Liver (tissue), 8 donors: ENCODE measurements at regions not wholly inside any gene's neighbourhood (a gene's known extent, or its start where the extent isn't known, plus 50 kb on each side); places are given as distances from the start of the nearest gene placed in this dataset.

Experiments used
- DNase-seq: peaks from one replicate; pipeline ENCODE4 v3.0.0-alpha.2; 2017; ENCODE audit warnings: low spot score
- H3K27ac ChIP-seq, 2 donors: one replicate each; pipeline ENCODE4 v1.7.0; 2013; ENCODE audit warnings: inconsistent platforms in 2 of 2, low read length in 2 of 2, control low read depth in 1 of 2, low read depth in 1 of 2, mild to moderate bottlenecking in 1 of 2
- H3K27me3 ChIP-seq, 4 donors: one replicate each; pipeline versions ENCODE4 v1.6.1 to v1.7.0; 2013; ENCODE audit warnings: low read length in 3 of 4, inconsistent platforms in 1 of 4, mild to moderate bottlenecking in 1 of 4, moderate library complexity in 1 of 4; ENCODE audit not compliant: control insufficient read depth in 4 of 4, insufficient read depth in 4 of 4
- H3K36me3 ChIP-seq, 4 donors: one replicate each; pipeline versions ENCODE4 v1.6.1 to v1.7.0; 2013; ENCODE audit warnings: low read length in 3 of 4, mild to moderate bottlenecking in 3 of 4, low read depth in 1 of 4, moderate library complexity in 1 of 4; ENCODE audit not compliant: control insufficient read depth in 4 of 4, insufficient read depth in 3 of 4
- H3K4me1 ChIP-seq, 4 donors: one replicate each; pipeline versions ENCODE4 v1.6.1 to v1.7.0; 2013; ENCODE audit warnings: low read length in 3 of 4, mild to moderate bottlenecking in 3 of 4, moderate library complexity in 1 of 4; ENCODE audit not compliant: control insufficient read depth in 4 of 4, insufficient read depth in 4 of 4
- H3K4me3 ChIP-seq, 3 donors: one replicate each; pipeline versions ENCODE4 v1.6.1 to v1.7.0; 2013; ENCODE audit warnings: low read length in 3 of 3, control low read depth in 1 of 3, low read depth in 1 of 3, mild to moderate bottlenecking in 1 of 3
- H3K9ac ChIP-seq, 2 donors: one replicate each; pipeline ENCODE4 v1.7.0; 2013; ENCODE audit warnings: low read length in 2 of 2, mild to moderate bottlenecking in 2 of 2, moderate library complexity in 2 of 2, control low read depth in 1 of 2, low read depth in 1 of 2
- H3K9me3 ChIP-seq, 4 donors: one replicate each; pipeline versions ENCODE4 v1.6.1 to v1.7.0; 2013; ENCODE audit warnings: low read length in 3 of 4; ENCODE audit not compliant: control insufficient read depth in 4 of 4
- EGR1 ChIP-seq, 2 donors: IDR thresholded peaks; 2 replicates each; pipeline ENCODE4 v1.6.1; 2016 to 2018; ENCODE audit warnings: antibody characterized with exemption in 2 of 2, low read depth in 2 of 2
- FOXA1 ChIP-seq: IDR thresholded peaks from 2 replicates; pipeline ENCODE4 v1.6.1; 2016; ENCODE audit warnings: antibody characterized with exemption
- FOXA2 ChIP-seq: IDR thresholded peaks from 2 replicates; pipeline ENCODE4 v1.6.1; 2016; ENCODE audit warnings: antibody characterized with exemption
- GABPA ChIP-seq, 2 donors: IDR thresholded peaks in 1 of 2; conservative IDR thresholded peaks in 1 of 2; 2 replicates each; pipeline ENCODE4 v1.6.1; 2016; ENCODE audit warnings: antibody characterized with exemption in 2 of 2, mild to moderate bottlenecking in 1 of 2, moderate library complexity in 1 of 2
- HNF4A ChIP-seq, 2 donors: conservative IDR thresholded peaks; 2 replicates each; pipeline ENCODE4 v1.6.1; 2016; ENCODE audit warnings: antibody characterized with exemption in 2 of 2, mild to moderate bottlenecking in 2 of 2
- HNF4G ChIP-seq: IDR thresholded peaks from 2 replicates; pipeline ENCODE4 v1.6.1; 2016; ENCODE audit warnings: antibody characterized with exemption
- JUND ChIP-seq, 2 donors: IDR thresholded peaks; 2 replicates each; pipeline ENCODE4 v1.6.1; 2016; ENCODE audit warnings: antibody characterized with exemption in 2 of 2
- NR2F2 ChIP-seq: IDR thresholded peaks from 2 replicates; pipeline ENCODE4 v1.6.1; 2016; ENCODE audit warnings: antibody characterized with exemption
- RAD21 ChIP-seq, 2 donors: IDR thresholded peaks; 2 replicates each; pipeline ENCODE4 v1.6.1; 2016; ENCODE audit warnings: antibody characterized with exemption in 2 of 2, mild to moderate bottlenecking in 2 of 2
- RXRA ChIP-seq, 2 donors: IDR thresholded peaks; 2 replicates each; pipeline ENCODE4 v1.6.1; 2017 to 2018; ENCODE audit warnings: antibody characterized with exemption in 2 of 2, mild to moderate bottlenecking in 1 of 2
- SP1 ChIP-seq: IDR thresholded peaks from 2 replicates; pipeline ENCODE4 v1.6.1; 2018; ENCODE audit warnings: antibody characterized with exemption, mild to moderate bottlenecking
- TAF1 ChIP-seq: conservative IDR thresholded peaks from 2 replicates; pipeline ENCODE4 v1.6.1; 2016; ENCODE audit warnings: antibody characterized with exemption, mild to moderate bottlenecking
- YY1 ChIP-seq: IDR thresholded peaks from 2 replicates; pipeline ENCODE4 v1.6.1; 2016; ENCODE audit warnings: antibody characterized with exemption, mild to moderate bottlenecking
- WGBS: extraction: QIAGEN DNeasy Blood & Tissue Kit; methylation state at CpG from one replicate; pipeline ENCODE4 v1.1.7; 2013; 5-methylcytosine and 5-hydroxymethylcytosine counted together
- TF ChIP-seq, protein P1 (sequence below): IDR thresholded peaks from 2 replicates; pipeline ENCODE4 v1.6.1; 2016; ENCODE audit warnings: antibody characterized with exemption
- TF ChIP-seq, protein P2 (sequence below): IDR thresholded peaks from 2 replicates; pipeline ENCODE4 v1.6.1; 2016; ENCODE audit warnings: antibody characterized with exemption
- TF ChIP-seq, protein P3 (sequence below): IDR thresholded peaks from 2 replicates; pipeline ENCODE4 v1.6.1; 2016; ENCODE audit warnings: antibody characterized with exemption, mild to moderate bottlenecking
- TF ChIP-seq, protein P4 (sequence below): IDR thresholded peaks from 2 replicates; pipeline ENCODE4 v1.6.1; 2016; ENCODE audit warnings: antibody characterized with exemption
- TF ChIP-seq, protein P5 (sequence below): fragments of 150-350 bp; IDR thresholded peaks from 2 replicates; pipeline ENCODE4 v1.5.1; 2017; ENCODE audit warnings: improper control_type of control experiment, low read depth, low read length; ENCODE audit not compliant: missing input control
- donor health status: healthy.
- donor health status: healthy.
- donor health status: healthy.
- donor health status: healthy.
- donor health status: healthy.

DNA sequence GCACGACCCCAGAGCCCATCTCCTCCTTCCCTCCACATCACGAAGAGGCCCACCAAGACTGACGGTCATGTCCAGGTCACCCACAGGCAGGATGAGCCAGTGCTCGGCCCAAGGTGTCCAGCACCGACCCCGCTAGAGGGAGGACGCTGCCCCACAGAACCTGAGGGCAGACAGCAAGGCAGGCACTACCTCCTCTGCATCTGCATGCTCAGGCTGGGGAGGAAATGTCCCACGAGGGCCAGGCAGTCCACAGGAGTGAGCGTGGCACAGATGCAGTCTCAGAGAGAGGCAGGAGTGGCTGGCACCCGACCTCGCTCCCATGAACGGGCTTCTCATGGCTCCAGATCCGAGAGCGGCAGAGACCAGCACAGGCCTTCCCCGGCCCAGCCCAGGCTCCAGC lies 133.2 kb downstream of the TUBA3C start:
- no peaks in the 10 kb centered on the region for H3K27me3 ChIP-seq
- no peak overlapping the region for H3K4me3 ChIP-seq
- WGBS = 77% methylated on average over 15 of the region's 15 CpGs
- no peaks in the 10 kb centered on the region for H3K4me1 ChIP-seq
- H3K9ac ChIP-seq = no peak overlapping the region
- H3K36me3 ChIP-seq = no peaks in the 10 kb centered on the region
- no peak for DNase-seq
- TF ChIP-seq JUND (IDR thresholded peaks at IDR 0.05) = no peak
- TF ChIP-seq FOXA1 = no peak
- TF ChIP-seq YY1 = no peak
- TF ChIP-seq, protein P1, sequence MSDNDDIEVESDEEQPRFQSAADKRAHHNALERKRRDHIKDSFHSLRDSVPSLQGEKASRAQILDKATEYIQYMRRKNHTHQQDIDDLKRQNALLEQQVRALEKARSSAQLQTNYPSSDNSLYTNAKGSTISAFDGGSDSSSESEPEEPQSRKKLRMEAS = no peak
- no peak for TF ChIP-seq HNF4G
- TF ChIP-seq NR2F2 = no peak
- TF ChIP-seq HNF4A (conservative IDR thresholded peaks at IDR 0.05) = no peak
- TF ChIP-seq GABPA (IDR thresholded peaks at IDR 0.05 in 1 of 2, conservative IDR thresholded peaks at IDR 0.05 in 1 of 2) = no peak
- TF ChIP-seq, protein P2, sequence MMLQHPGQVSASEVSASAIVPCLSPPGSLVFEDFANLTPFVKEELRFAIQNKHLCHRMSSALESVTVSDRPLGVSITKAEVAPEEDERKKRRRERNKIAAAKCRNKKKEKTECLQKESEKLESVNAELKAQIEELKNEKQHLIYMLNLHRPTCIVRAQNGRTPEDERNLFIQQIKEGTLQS = no peak
- TF ChIP-seq SP1 = no peak
- no peak for TF ChIP-seq TAF1
- TF ChIP-seq, protein P3, sequence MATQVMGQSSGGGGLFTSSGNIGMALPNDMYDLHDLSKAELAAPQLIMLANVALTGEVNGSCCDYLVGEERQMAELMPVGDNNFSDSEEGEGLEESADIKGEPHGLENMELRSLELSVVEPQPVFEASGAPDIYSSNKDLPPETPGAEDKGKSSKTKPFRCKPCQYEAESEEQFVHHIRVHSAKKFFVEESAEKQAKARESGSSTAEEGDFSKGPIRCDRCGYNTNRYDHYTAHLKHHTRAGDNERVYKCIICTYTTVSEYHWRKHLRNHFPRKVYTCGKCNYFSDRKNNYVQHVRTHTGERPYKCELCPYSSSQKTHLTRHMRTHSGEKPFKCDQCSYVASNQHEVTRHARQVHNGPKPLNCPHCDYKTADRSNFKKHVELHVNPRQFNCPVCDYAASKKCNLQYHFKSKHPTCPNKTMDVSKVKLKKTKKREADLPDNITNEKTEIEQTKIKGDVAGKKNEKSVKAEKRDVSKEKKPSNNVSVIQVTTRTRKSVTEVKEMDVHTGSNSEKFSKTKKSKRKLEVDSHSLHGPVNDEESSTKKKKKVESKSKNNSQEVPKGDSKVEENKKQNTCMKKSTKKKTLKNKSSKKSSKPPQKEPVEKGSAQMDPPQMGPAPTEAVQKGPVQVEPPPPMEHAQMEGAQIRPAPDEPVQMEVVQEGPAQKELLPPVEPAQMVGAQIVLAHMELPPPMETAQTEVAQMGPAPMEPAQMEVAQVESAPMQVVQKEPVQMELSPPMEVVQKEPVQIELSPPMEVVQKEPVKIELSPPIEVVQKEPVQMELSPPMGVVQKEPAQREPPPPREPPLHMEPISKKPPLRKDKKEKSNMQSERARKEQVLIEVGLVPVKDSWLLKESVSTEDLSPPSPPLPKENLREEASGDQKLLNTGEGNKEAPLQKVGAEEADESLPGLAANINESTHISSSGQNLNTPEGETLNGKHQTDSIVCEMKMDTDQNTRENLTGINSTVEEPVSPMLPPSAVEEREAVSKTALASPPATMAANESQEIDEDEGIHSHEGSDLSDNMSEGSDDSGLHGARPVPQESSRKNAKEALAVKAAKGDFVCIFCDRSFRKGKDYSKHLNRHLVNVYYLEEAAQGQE = no peak
- TF ChIP-seq, protein P4, sequence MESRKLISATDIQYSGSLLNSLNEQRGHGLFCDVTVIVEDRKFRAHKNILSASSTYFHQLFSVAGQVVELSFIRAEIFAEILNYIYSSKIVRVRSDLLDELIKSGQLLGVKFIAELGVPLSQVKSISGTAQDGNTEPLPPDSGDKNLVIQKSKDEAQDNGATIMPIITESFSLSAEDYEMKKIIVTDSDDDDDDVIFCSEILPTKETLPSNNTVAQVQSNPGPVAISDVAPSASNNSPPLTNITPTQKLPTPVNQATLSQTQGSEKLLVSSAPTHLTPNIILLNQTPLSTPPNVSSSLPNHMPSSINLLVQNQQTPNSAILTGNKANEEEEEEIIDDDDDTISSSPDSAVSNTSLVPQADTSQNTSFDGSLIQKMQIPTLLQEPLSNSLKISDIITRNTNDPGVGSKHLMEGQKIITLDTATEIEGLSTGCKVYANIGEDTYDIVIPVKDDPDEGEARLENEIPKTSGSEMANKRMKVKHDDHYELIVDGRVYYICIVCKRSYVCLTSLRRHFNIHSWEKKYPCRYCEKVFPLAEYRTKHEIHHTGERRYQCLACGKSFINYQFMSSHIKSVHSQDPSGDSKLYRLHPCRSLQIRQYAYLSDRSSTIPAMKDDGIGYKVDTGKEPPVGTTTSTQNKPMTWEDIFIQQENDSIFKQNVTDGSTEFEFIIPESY = no peak
- TF ChIP-seq, protein P5, sequence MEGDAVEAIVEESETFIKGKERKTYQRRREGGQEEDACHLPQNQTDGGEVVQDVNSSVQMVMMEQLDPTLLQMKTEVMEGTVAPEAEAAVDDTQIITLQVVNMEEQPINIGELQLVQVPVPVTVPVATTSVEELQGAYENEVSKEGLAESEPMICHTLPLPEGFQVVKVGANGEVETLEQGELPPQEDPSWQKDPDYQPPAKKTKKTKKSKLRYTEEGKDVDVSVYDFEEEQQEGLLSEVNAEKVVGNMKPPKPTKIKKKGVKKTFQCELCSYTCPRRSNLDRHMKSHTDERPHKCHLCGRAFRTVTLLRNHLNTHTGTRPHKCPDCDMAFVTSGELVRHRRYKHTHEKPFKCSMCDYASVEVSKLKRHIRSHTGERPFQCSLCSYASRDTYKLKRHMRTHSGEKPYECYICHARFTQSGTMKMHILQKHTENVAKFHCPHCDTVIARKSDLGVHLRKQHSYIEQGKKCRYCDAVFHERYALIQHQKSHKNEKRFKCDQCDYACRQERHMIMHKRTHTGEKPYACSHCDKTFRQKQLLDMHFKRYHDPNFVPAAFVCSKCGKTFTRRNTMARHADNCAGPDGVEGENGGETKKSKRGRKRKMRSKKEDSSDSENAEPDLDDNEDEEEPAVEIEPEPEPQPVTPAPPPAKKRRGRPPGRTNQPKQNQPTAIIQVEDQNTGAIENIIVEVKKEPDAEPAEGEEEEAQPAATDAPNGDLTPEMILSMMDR = no peak
- no peak for TF ChIP-seq RAD21 (IDR thresholded peaks at IDR 0.05)
- TF ChIP-seq FOXA2 = no peak
- TF ChIP-seq EGR1 (IDR thresholded peaks at IDR 0.05; ENCODE audit: low read depth in 2 of 2) = no peak
- TF ChIP-seq RXRA (IDR thresholded peaks at IDR 0.05) = no peak
- H3K27ac ChIP-seq = no peak overlapping the region
- H3K9me3 ChIP-seq = peaks cover 0 to 3% (median 0%) of the 10 kb centered on the region in 4 donors
